ENCODE measurements at regions not wholly inside any gene's neighbourhood (a gene's known extent, or its start where the extent isn't known, plus 50 kb on each side); places are given as distances from the start of the nearest gene placed in this dataset.

- WGBS, 2 experiments (ENCODE audit: insufficient coverage in 1 of 2, insufficient read length in 1 of 2), result 68 to 72% methylated on average over 3 of the region's 3 CpGs
- TF ChIP-seq, protein P1, sequence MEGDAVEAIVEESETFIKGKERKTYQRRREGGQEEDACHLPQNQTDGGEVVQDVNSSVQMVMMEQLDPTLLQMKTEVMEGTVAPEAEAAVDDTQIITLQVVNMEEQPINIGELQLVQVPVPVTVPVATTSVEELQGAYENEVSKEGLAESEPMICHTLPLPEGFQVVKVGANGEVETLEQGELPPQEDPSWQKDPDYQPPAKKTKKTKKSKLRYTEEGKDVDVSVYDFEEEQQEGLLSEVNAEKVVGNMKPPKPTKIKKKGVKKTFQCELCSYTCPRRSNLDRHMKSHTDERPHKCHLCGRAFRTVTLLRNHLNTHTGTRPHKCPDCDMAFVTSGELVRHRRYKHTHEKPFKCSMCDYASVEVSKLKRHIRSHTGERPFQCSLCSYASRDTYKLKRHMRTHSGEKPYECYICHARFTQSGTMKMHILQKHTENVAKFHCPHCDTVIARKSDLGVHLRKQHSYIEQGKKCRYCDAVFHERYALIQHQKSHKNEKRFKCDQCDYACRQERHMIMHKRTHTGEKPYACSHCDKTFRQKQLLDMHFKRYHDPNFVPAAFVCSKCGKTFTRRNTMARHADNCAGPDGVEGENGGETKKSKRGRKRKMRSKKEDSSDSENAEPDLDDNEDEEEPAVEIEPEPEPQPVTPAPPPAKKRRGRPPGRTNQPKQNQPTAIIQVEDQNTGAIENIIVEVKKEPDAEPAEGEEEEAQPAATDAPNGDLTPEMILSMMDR (conservative IDR thresholded peaks at IDR 0.05), result no peak
- DNase-seq, result peak; percentile 86
- Histone ChIP-seq H3K27me3 (ENCODE audit: control insufficient read depth, insufficient read depth, low read length, poor library complexity, severe bottlenecking) (no peaks in the 10 kb centered on the region), H3K9me3 (ENCODE audit: control insufficient read depth, low read length) (no peaks in the 10 kb centered on the region), H3K27ac (ENCODE audit: low read depth, low read length) (no peak overlapping the region), H3K9ac (ENCODE audit: extremely low read depth, low read length, poor library complexity, severe bottlenecking) (no peak overlapping the region), H3K4me1 (ENCODE audit: control insufficient read depth, insufficient read depth, low read length) (no peaks in the 10 kb centered on the region), H3K36me3 (ENCODE audit: control insufficient read depth, insufficient read depth, low read length) (no peaks in the 10 kb centered on the region), H3K4me3 (ENCODE audit: low read length) (no peak overlapping the region)
- H3K4me3 Mint-ChIP-seq, result no peak overlapping the region
- H3K9me3 Mint-ChIP-seq, result no peaks in the 10 kb centered on the region
- H3K27me3 Mint-ChIP-seq (ENCODE audit: insufficient read depth), result no peaks in the 10 kb centered on the region
- H3K27ac Mint-ChIP-seq, result peak overlapping the region; percentile 66
- no peaks in the 10 kb centered on the region for H3K36me3 Mint-ChIP-seq (ENCODE audit: low read depth)
- H3K4me1 Mint-ChIP-seq, result peaks cover 11% of the 10 kb centered on the region
Observed at GRCh38 chr10:28444031-28444430, 88.9 kb upstream of the WAC start.

- TF ChIP-seq, protein P1 (conservative IDR thresholded peaks at IDR 0.05), result no peak
- Histone ChIP-seq H3K4me1 (ENCODE audit: control insufficient read depth, insufficient read depth, low read length) (no peaks in the 10 kb centered on the region), H3K9me3 (ENCODE audit: control insufficient read depth, low read length) (no peaks in the 10 kb centered on the region), H3K9ac (ENCODE audit: extremely low read depth, low read length, poor library complexity, severe bottlenecking) (no peak overlapping the region), H3K27me3 (ENCODE audit: control insufficient read depth, insufficient read depth, low read length, poor library complexity, severe bottlenecking) (no peaks in the 10 kb centered on the region), H3K27ac (ENCODE audit: low read depth, low read length) (no peak overlapping the region), H3K36me3 (ENCODE audit: control insufficient read depth, insufficient read depth, low read length) (no peaks in the 10 kb centered on the region), H3K4me3 (ENCODE audit: low read length) (no peak overlapping the region)
- H3K36me3 Mint-ChIP-seq (ENCODE audit: low read depth), result no peaks in the 10 kb centered on the region
- H3K27me3 Mint-ChIP-seq (ENCODE audit: insufficient read depth), result no peaks in the 10 kb centered on the region
- no peak overlapping the region for H3K27ac Mint-ChIP-seq
- H3K4me1 Mint-ChIP-seq, result peaks cover 11% of the 10 kb centered on the region
- WGBS, 2 experiments (ENCODE audit: insufficient coverage in 1 of 2, insufficient read length in 1 of 2), result 93 to 95% methylated on average over 6 of the region's 6 CpGs
- no peaks in the 10 kb centered on the region for H3K9me3 Mint-ChIP-seq
- DNase-seq, result no peak
- H3K4me3 Mint-ChIP-seq, result no peak overlapping the region
Observed at GRCh38 chr10:28445516-28445915, 87.4 kb upstream of the WAC start.

DNA sequence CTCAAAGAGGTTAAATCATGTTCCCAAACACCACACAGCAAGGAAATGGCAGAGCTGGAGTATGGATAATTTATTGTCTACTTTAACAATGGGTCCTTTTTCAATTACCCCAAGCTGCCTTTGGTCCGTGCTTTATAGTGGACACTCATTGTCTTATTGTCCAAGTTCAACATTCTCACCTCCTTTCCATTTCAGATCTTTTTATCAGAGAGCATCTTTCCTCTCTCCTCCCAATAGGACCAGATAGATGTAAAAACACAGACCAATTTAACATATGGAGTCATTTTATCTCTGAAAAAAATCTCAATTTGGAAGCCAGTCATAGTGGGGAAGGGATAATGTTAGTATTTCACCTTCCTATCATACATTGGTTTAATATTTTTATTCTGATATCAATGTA is 83.5 kb upstream of the WAC start:
- no peaks in the 10 kb centered on the region for H3K27me3 Mint-ChIP-seq (ENCODE audit: insufficient read depth)

More for the DNA sequence above, 83.5 kb upstream of the WAC start:
- peaks cover 7% of the 10 kb centered on the region for H3K9me3 Mint-ChIP-seq
- no peak overlapping the region for H3K4me3 Mint-ChIP-seq
- Histone ChIP-seq H3K4me3 (ENCODE audit: low read length) (no peak overlapping the region), H3K27ac (ENCODE audit: low read depth, low read length) (no peak overlapping the region), H3K9ac (ENCODE audit: extremely low read depth, low read length, poor library complexity, severe bottlenecking) (no peak overlapping the region), H3K27me3 (ENCODE audit: control insufficient read depth, insufficient read depth, low read length, poor library complexity, severe bottlenecking) (no peaks in the 10 kb centered on the region), H3K9me3 (ENCODE audit: control insufficient read depth, low read length) (peaks cover 9% of the 10 kb centered on the region), H3K36me3 (ENCODE audit: control insufficient read depth, insufficient read depth, low read length) (no peaks in the 10 kb centered on the region), H3K4me1 (ENCODE audit: control insufficient read depth, insufficient read depth, low read length) (no peaks in the 10 kb centered on the region)
- TF ChIP-seq, protein P1 (conservative IDR thresholded peaks at IDR 0.05), result no peak
- H3K27ac Mint-ChIP-seq, result no peak overlapping the region
- WGBS, 2 experiments (ENCODE audit: insufficient coverage in 1 of 2, insufficient read length in 1 of 2), result 88% methylated on average over 1 of the region's 1 CpG; no CpG with 5 or more reads in 1 of the 2 experiments
- DNase-seq, result no peak
- H3K36me3 Mint-ChIP-seq (ENCODE audit: low read depth), result no peaks in the 10 kb centered on the region
- peaks cover 5% of the 10 kb centered on the region for H3K4me1 Mint-ChIP-seq

Data from endodermal cell (in vitro differentiated cells).